Panc1 (cell line): ENCODE measurements at regions not wholly inside any gene's neighbourhood (a gene's known extent, or its start where the extent isn't known, plus 50 kb on each side); places are given as distances from the start of the nearest gene placed in this dataset.
"Not testable (repeated sequence)": the region's sequence is repeated elsewhere in the genome, so short reads cannot be mapped to it uniquely, and the experiment has no call there.

Experiments
- ATAC-seq: fragments of 200-7000 bp; cut with Tn5 transposase; 2 replicates; pipeline ENCODE4 v1.9.1; 2020; ENCODE audit warnings: mild to moderate bottlenecking, moderate library complexity
- BruUV-seq: library from RNA; stranded (reverse); fragments of 400-500 nt; replicated peaks from 2 replicates; lab custom pipeline; 2021; lab: Mats Ljungman, UMichigan
- CTCF ChIA-PET: fragments of 300-600 bp; sonication (Branson Sonifier 250); formaldehyde crosslinking; loops from one replicate; lab custom pipeline; 2022; ENCODE audit warnings: antibody characterized with exemption; lab: Charles Lee
- POLR2A ChIA-PET: fragments of 300-600 bp; sonication (Branson Sonifier 250); formaldehyde crosslinking; loops from one replicate; lab custom pipeline; 2022; ENCODE audit warnings: antibody characterized with exemption; lab: Charles Lee
- DNase-seq: peaks from one replicate; pipeline ENCODE4 v3.0.0-alpha.2; 2010; ENCODE audit warnings: low read depth, low spot score
- H3K27ac ChIP-seq: 2 replicates; pipeline ENCODE4 v1.5.1; 2011; ENCODE audit warnings: mild to moderate bottlenecking, low read length, inconsistent platforms
- H3K27me3 ChIP-seq: fragments of 200-500 bp; sonication (Bioruptor generic); 2 replicates; pipeline ENCODE4 v1.6.0; 2014; ENCODE audit warnings: low read length, inconsistent platforms; ENCODE audit not compliant: control insufficient read depth, insufficient read depth
- H3K36me3 ChIP-seq: fragments of 200-500 bp; sonication (Bioruptor generic); 2 replicates; pipeline ENCODE4 v1.5.1; 2014; ENCODE audit warnings: inconsistent platforms, mild to moderate bottlenecking, low read length, moderate library complexity; ENCODE audit not compliant: control insufficient read depth, insufficient read depth
- H3K4me1 ChIP-seq: 2 replicates; pipeline ENCODE4 v1.5.1; 2011; ENCODE audit warnings: inconsistent platforms, mild to moderate bottlenecking, low read length, moderate library complexity; ENCODE audit not compliant: control insufficient read depth, insufficient read depth
- H3K4me3 ChIP-seq, 2 experiments: 2 replicates each; pipeline ENCODE4 v1.5.1; 2011 to 2012; ENCODE audit warnings: low read depth in 2 of 2, low read length in 2 of 2, mild to moderate bottlenecking in 2 of 2, inconsistent platforms in 1 of 2, moderate library complexity in 1 of 2
- H3K9me3 ChIP-seq: fragments of 200-500 bp; sonication (Bioruptor generic); 2 replicates; pipeline ENCODE4 v1.5.1; 2014; ENCODE audit warnings: low read depth, mild to moderate bottlenecking, inconsistent platforms, low read length, moderate library complexity; ENCODE audit not compliant: control insufficient read depth, insufficient read depth
- CTCF ChIP-seq: fragments of 450-650 bp; IDR thresholded peaks from 2 replicates; pipeline ENCODE4 v1.5.1; 2017; ENCODE audit warnings: mild to moderate bottlenecking
- POLR2AphosphoS5 ChIP-seq: IDR thresholded peaks from 2 replicates; pipeline ENCODE4 v1.6.1; 2012; ENCODE audit warnings: mild to moderate bottlenecking, low read depth, low read length, moderate library complexity
- SIN3A ChIP-seq: IDR thresholded peaks from 2 replicates; pipeline ENCODE4 v1.6.1; 2012; ENCODE audit warnings: low read depth, mild to moderate bottlenecking, low read length, moderate library complexity, borderline replicate concordance; ENCODE audit not compliant: insufficient read depth
- TCF7L2 ChIP-seq: IDR thresholded peaks from 2 replicates; pipeline ENCODE4 v1.6.1; 2011; ENCODE audit warnings: mild to moderate bottlenecking, low read depth, low read length, inconsistent platforms
- in situ Hi-C: cut with HindIII; loops from 2 replicates; pipeline ENCODE4 v1.10.0; 2016; ENCODE audit warnings: low sequenced_read_pairs, low pct_unique_long_range_greater_than_20kb
- intact Hi-C: fragments of 100-400 bp; cut with micrococcal nuclease; formaldehyde crosslinking; loops from one replicate; pipeline ENCODE4 v1.10.0; 2022; ENCODE audit not compliant: unreplicated experiment
- TF ChIP-seq, protein P1 (sequence below), 2 experiments: IDR thresholded peaks; 2 replicates each; pipeline ENCODE4 v1.6.1; 2011 to 2012; ENCODE audit warnings: low read depth in 2 of 2, control low read depth in 1 of 2, low read length in 1 of 2, mild to moderate bottlenecking in 1 of 2, moderate library complexity in 1 of 2; ENCODE audit not compliant: insufficient read depth in 1 of 2

- H3K27me3 ChIP-seq: no peaks in the 10 kb centered on the region
- ChIA-PET POLR2A (no interaction called here), CTCF (no interaction called here)
- H3K4me1 ChIP-seq: no peaks in the 10 kb centered on the region
- DNase-seq: no peak
- intact Hi-C loops (no loop called here), in situ Hi-C loops (no loop called here)
- H3K9me3 ChIP-seq: no peaks in the 10 kb centered on the region
- H3K36me3 ChIP-seq: no peaks in the 10 kb centered on the region
- H3K27ac ChIP-seq: no peak overlapping the region
- no peak overlapping the region for H3K4me3 ChIP-seq
- ATAC-seq: no peak
- no TSS peak for BruUV-seq
- TF ChIP-seq, protein P1, sequence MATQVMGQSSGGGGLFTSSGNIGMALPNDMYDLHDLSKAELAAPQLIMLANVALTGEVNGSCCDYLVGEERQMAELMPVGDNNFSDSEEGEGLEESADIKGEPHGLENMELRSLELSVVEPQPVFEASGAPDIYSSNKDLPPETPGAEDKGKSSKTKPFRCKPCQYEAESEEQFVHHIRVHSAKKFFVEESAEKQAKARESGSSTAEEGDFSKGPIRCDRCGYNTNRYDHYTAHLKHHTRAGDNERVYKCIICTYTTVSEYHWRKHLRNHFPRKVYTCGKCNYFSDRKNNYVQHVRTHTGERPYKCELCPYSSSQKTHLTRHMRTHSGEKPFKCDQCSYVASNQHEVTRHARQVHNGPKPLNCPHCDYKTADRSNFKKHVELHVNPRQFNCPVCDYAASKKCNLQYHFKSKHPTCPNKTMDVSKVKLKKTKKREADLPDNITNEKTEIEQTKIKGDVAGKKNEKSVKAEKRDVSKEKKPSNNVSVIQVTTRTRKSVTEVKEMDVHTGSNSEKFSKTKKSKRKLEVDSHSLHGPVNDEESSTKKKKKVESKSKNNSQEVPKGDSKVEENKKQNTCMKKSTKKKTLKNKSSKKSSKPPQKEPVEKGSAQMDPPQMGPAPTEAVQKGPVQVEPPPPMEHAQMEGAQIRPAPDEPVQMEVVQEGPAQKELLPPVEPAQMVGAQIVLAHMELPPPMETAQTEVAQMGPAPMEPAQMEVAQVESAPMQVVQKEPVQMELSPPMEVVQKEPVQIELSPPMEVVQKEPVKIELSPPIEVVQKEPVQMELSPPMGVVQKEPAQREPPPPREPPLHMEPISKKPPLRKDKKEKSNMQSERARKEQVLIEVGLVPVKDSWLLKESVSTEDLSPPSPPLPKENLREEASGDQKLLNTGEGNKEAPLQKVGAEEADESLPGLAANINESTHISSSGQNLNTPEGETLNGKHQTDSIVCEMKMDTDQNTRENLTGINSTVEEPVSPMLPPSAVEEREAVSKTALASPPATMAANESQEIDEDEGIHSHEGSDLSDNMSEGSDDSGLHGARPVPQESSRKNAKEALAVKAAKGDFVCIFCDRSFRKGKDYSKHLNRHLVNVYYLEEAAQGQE (IDR thresholded peaks at IDR 0.05; ENCODE audit: insufficient read depth in 1 of 2, low read depth in 2 of 2, low read length in 1 of 2): no peak
- TF ChIP-seq SIN3A: no peak
- no peak for TF ChIP-seq POLR2AphosphoS5
- no peak for TF ChIP-seq CTCF
- TF ChIP-seq TCF7L2: no peak
Measured at GRCh38 chr1:30548294-30548693, 175.1 kb downstream of the MATN1 start.

GRCh38 chr1:30547326-30547725, 176.1 kb downstream of the MATN1 start:
- POLR2A ChIA-PET: not testable (repeated sequence)

GRCh38 chr1:30545365-30545764, 178.0 kb downstream of the MATN1 start:
- ChIA-PET POLR2A (no interaction called here), CTCF (no interaction called here)
- in situ Hi-C loops (no loop called here), intact Hi-C loops (no loop called here)
- Histone ChIP-seq H3K36me3 (no peaks in the 10 kb centered on the region), H3K27me3 (no peaks in the 10 kb centered on the region), H3K4me3 (no peak overlapping the region), H3K4me1 (no peaks in the 10 kb centered on the region), H3K9me3 (no peaks in the 10 kb centered on the region), H3K27ac (no peak overlapping the region)
- TF ChIP-seq POLR2AphosphoS5: no peak
- TF ChIP-seq, protein P1 (IDR thresholded peaks at IDR 0.05; ENCODE audit: insufficient read depth in 1 of 2, low read depth in 2 of 2, low read length in 1 of 2): no peak
- TF ChIP-seq CTCF: no peak
- no peak for TF ChIP-seq SIN3A
- no peak for TF ChIP-seq TCF7L2
- DNase-seq (no peak), ATAC-seq (no peak)
- no TSS peak for BruUV-seq

More at GRCh38 chr1:30547326-30547725, 176.1 kb downstream of the MATN1 start:
- H3K27me3 ChIP-seq, CTCF ChIA-PET, ATAC-seq, H3K36me3 ChIP-seq, in situ Hi-C loops, BruUV-seq, DNase-seq, intact Hi-C loops, H3K4me3 ChIP-seq, H3K27ac ChIP-seq, H3K4me1 ChIP-seq, H3K9me3 ChIP-seq: not testable (repeated sequence)
